ENCODE measurements at regions not wholly inside any gene's neighbourhood (a gene's known extent, or its start where the extent isn't known, plus 50 kb on each side); places are given as distances from the start of the nearest gene placed in this dataset.
"Not testable (repeated sequence)": the region's sequence is repeated elsewhere in the genome, so short reads cannot be mapped to it uniquely, and the experiment has no call there.

DNA sequence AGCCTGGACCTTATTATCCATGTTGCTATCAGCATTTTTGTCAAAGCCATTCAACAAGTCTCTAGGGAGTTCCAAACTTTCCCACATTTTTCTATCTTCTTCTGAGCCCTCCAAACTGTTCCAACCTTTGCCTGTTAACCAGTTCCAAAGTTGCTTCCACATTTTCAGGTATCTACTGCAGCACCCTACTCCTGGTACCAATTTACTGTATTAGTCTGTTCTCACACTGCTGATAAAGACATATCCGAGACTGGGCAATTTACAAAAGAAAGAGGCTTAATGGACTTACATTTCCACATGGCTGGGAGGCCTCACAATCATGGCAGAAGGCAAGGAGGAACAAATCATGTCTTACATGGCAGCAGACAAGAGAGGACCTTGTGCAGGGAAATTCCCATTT lies 416.2 kb downstream of the LRRC70 start:
- not testable (repeated sequence) for DNase-seq (ENCODE audit: low read depth in 2 of 2)

DNA sequence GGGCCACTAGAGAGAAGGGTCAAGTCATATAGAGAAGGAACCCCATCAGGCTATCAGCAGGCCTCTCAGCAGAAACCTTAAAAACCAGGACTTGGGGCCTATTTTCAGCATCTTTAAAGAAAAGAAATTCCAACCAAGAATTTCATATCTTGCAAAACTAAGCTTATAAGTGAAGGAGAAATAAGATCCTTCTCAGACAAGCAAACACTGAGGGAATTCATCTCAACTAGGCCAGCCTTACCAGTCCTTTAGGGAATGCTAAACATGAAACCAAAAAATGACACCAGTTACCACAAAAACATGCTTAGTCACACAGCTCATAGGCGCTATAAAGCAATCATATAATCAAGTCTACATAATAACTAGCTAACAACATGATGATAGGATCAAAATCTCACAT lies 407.1 kb downstream of the LRRC70 start:
- DNase-seq (ENCODE audit: low read depth in 2 of 2): no peak

DNA sequence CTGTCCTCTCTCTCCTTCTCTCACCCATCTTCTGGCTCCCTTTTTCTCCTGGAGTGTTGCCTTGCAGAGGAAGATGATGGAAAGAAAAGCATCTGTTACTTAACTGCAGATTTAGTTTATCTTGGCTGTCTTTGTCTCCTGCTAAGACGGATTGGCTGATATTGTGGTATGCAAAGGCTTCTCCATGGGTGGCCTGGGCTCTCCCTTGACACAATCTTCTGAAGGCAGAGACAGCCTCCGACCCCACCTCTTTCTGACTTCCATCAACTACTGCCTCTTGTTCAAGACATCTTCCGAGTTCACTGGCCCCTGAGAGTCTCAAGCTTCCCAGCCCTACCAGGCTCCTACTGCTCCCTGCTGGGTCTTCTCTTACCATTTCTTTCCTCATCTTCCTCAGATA lies 403.7 kb downstream of the LRRC70 start:
- no peak for DNase-seq (ENCODE audit: low read depth in 2 of 2)

DNA sequence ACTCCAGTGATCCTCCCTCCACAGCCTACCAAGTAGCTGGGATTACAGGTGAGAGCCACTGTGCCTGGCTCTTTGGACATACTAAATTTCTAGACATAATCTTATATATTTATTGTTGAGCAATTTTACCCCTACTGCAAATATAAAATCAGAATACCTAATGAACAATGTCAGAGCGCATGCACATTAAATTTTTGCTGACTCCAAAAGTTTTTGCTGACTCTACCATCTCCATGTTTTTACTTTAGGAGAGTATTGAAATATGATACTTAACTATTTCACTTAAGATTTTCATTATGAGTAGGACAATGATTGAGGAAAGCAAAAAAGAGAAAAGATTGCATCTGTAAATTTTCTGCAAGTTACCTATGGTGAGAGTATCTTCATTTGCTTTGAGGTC lies 402.3 kb downstream of the LRRC70 start:
- DNase-seq (ENCODE audit: low read depth in 2 of 2): no peak

DNA sequence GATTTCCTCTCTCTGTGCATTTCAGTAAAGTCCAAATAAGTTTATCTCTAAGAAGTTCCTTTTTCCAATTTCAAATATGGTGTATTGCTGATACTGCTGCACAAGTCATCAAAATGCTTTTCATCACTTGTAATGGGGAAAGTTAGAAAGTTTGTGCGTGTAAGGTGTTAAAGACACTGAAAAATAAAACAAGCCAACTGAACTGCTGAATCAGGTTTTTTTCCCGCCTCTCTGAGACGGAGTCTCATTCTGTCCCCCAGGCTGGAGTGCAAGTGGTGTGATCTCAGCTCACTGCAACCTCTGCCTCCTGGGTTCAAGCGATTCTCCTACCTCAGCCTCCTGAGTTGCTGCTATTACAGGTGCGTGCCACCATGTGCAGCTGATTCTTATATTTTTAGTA lies 400.9 kb downstream of the LRRC70 start:
- no peak for DNase-seq (ENCODE audit: low read depth in 2 of 2)

DNA sequence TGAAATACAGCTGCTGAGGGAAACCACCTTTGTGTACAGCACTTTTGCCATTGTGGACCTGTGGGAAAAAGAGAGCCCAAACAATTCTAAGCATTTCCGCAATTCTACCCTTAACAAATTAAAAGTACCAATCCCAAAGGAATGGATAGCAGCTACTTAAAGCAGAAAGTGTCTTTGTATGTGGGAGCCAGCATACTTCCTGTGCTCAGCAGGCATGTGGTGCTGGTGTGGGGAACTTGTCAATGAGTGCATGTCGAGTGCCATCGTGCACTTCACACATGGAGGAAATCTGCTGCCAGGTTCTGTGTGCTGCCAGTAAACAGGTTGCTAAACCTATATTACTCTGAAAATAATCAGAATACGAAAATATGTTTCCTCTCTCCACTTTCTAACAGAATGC lies 399.0 kb downstream of the LRRC70 start:
- DNase-seq (ENCODE audit: low read depth in 2 of 2): no peak

DNA sequence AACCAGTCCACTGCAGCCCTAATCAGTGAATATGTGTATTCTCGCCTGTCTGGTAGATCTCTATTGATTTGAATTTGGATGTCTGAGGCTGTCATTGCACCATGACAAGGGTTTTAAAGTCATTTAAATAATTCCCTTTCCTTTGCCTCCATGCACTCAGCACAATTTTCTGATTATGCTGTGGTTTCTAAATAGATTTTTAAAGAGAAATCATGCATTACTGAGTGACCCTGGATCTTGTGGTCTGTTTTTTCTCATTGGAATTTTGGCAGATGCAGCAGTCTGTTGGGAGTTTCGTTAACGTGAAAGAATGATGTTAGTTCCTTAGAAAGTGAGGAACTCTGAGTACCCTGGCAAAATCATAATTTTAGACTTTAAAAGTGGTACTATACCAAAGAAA lies 396.0 kb downstream of the LRRC70 start:
- no peak for DNase-seq (ENCODE audit: low read depth in 2 of 2)

DNA sequence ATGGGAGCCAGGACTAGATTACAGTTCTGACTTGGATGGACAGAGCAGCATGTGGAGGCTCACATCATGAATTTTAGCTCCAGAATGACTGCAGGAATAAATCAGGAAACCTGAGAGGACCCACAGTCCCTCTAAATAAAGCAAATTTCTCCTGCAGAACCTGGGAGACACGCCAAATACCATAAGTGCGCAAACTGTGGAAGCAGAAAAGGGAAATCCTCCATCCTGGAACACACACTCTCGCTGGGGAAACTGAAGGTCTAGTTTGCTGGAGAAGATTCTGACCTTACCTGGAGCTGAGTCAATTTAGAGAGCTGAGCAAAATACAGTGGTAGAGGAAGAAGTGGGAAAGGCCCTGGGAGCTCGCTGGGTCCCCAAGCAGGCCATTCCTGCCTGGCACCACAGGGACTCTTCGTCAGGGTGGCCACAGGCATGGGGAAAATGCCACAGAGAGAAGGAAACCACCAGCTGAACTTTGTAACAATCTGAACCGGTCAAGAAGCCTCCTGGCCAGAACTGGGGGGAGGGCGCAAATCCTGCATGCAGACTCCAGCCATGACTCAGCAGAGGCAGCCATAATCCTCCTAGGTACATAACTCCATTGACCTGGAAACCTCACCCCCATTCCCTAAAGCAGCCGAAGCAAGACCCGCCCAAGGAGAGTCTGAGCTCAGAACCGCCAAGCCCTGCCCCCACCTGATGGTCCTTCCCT lies 390.9 kb downstream of the LRRC70 start:
- DNase-seq (ENCODE audit: low read depth in 2 of 2): no peak

DNA sequence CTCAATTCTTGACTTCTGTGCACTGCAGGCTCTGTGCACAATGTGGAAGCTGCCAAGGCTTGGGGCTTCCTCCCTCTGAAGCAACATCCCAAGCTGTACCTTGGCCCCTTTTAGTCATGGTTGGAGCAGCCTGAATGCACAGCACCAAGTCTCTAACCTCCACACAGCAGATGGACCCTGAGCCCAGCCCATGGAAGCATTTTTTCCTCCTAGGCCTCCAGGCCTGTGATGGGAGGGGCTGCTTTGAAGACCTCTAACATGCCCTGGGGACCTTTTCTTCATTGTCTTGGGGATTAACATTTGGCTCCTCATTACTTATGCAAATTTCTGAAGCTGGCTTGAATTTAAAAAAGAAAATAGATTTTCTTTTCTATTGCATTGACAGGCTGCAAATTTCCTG lies 385.8 kb downstream of the LRRC70 start:
- no peak for DNase-seq (ENCODE audit: low read depth in 2 of 2)

DNA sequence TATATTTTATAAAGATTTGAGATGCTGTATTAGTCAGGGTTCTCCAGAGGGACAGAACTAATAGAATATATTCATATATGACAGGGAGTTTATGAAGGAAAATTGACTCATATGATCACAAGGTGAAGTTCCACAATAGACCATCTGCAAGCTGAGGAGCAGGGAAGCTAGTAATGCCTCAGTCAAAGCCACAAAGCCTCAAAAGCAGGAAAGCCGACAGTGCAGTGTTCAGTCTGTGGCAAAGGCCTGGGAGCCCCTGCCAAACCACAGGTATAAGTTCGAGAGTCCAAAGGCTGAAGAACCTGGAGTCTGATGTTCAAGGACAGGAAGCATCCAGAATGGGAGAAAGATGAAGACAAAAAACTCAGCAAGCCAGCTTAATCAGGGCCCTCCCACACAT lies 382.2 kb downstream of the LRRC70 start:
- peak in 1 of 2 donors; percentile 7 for DNase-seq (ENCODE audit: low read depth in 2 of 2)

DNA sequence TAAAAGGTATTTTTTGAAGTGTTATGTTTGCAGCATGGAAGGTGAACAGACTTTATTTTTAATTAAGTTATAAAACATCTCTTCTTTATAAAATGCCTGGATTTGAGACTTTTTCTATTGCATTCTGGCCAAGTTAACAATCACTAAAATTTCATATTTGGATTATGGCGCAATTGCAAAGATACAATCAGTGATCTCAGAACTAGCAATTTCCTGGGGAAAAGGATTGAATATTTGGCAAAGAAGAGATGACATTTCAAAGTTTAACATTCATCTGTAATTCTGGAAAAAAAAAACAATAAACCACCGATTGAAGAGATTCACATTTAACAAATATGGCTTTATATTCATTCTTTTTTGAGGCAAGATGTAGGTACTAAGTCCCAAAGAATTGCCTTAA lies 378.0 kb downstream of the LRRC70 start:
- peak; percentile 23 to 49 for DNase-seq (ENCODE audit: low read depth in 2 of 2)

DNA sequence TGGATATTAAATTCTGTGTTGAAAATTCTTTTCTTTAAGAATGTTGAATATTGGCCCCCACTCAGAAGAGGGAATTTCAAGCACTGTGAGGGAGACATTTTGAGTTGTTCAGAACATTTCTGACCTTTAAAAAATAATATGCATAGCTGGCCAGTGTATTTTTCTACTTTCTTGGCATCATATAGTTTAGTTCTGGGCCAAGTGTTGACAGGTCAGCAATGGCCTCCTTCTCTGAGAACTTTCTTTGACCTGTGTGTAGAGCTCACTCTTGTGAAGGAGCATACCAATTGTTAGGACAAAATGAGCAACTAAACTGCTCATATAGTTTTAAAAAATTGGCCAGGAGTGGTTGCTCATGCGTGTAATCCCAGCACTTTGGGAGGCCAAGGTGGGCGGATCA lies 376.0 kb downstream of the LRRC70 start:
- DNase-seq (ENCODE audit: low read depth in 2 of 2): no peak

DNA sequence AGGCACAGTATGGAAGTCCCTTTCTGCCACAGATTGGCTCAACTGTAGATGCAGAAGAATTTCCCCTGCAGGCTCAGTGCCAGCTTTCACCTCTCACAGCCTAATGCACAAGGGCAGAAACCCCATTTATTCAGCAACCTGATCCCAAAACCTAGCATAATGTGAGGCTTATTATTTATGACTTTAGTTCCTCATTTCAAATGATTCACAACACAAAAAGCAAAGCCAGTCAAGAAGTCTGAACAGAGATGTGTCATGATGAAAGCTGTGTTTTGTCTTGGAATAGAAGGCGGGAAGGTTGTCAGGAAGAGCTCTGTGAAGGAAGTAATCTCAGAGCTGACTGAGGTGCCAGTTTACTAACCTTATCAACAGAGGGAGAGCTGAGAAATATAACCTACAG lies 369.7 kb downstream of the LRRC70 start:
- peak; percentile 7 to 53 for DNase-seq (ENCODE audit: low read depth in 2 of 2)

DNA sequence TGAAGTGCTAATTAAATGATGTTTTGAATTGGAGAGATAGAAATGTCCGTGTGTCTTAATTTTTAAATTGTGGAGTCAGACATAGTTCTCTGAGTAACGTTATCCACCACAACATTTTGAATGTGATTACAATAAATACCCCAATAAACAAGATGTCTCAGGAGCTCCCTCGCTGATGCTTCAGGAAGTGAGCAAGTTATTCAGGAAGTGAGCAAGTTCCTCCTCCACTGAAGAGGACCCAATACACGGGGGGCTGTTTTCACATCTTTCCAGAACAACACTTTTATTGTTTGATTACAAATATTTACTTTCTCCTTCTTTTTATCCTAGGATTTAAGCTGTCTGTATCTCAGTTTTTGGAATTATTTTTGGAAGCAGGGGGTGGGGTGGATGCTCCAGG lies 363.8 kb downstream of the LRRC70 start:
- peak in 1 of 2 donors; percentile 85 for DNase-seq (ENCODE audit: low read depth in 2 of 2)

DNA sequence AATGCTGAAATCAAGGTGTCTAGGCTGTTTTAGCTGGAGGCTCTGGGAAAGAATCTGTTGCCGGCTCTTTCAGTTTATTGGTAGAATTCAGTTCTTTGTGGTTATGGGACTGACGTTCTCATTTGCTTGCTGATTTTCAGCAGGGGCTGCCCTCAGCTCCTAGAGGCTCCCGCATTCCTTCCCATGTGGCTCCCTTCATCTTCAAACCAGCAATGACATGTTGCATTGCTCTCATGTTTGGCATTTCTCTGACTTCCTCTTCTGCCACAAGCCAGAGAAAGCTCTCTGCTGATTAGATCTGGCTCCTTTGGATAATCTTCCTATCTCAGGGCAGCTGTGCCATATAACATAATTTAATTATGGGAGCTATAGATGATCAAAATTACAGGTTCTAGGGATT lies 360.3 kb downstream of the LRRC70 start:
- peak in 1 of 2 donors; percentile 19 for DNase-seq (ENCODE audit: low read depth in 2 of 2)

DNA sequence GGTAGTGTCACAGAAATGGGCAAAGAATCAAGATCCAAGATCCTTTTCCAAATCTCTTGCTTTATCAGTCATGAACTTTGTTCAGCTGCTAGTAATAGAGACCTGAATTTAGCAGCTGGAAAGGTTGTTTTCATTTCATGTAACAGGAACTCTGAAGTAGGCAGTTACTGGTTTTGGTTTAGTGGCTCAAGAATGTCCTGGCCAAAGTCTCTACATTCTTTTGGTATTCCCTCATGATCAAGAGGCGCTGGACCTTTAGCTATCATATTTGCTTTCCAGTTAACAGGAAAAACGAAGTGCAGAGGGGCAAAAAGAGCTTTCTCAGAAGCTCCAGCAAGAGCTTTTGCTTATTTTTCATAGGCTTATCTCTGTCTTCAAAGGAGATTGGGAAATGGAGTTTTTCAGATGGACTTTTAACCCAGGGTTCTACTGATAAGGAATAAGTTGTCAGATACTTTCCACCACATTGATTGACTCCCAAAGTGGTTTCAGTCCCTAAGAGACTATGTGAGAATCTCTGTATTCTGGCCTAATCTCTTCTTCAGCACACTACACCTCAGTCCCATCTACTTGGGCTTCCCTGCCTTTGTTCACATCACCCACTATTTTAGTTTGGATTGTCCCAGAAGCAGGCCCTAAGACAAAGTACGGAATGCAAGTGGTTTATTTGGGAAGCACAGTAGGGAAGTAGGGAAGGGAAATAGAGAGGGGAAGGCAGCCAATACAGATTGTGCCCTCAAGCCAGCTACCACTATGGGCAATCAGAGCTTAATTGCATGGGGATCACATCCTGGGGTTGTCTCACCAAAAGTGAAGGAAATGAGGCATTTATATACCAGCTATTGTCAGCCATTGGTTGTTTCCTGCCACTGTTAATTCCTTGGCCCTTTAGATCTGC lies 359.3 kb downstream of the LRRC70 start:
- DNase-seq (ENCODE audit: low read depth in 2 of 2): peak in 1 of 2 donors; percentile 75

DNA sequence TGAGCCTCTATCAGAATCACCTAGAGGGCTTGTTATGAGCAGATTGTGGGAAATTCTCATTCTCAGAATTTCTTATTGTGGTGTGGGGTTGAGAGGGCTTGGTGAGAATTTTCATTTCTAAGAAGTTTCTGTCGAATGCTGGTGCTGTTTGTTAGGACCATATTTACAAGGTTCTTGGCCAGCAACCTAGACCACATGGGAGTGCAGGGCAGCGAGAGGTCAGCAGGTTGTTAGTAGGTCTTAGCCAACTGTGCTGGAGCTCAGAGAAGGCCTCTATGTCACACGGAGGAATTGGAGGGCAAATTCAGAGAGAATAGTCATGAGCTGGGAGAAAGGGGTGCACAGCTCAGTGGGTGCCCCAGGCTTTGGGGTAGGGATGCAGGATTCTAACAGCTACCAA lies 357.0 kb downstream of the LRRC70 start:
- DNase-seq (ENCODE audit: low read depth in 2 of 2): no peak

DNA sequence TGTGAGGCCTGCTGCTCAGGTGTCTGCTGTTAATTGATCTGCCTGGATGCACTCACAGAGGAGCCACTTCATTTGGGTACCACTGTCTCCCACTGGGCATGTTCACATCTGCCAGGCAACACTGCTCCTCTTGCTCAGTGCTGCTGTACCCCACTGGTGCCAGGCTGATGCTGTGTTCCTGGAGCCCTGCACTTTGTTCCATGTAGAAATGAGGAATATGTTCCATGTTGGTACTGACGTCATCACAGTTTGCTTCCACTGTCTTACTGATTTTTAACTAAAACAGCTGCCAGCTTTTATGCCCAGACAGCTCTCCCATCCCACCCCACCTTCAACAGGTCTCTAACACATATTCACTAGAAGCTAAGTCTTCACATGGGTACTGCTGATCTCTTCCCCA lies 355.7 kb downstream of the LRRC70 start:
- DNase-seq (ENCODE audit: low read depth in 2 of 2): no peak

DNA sequence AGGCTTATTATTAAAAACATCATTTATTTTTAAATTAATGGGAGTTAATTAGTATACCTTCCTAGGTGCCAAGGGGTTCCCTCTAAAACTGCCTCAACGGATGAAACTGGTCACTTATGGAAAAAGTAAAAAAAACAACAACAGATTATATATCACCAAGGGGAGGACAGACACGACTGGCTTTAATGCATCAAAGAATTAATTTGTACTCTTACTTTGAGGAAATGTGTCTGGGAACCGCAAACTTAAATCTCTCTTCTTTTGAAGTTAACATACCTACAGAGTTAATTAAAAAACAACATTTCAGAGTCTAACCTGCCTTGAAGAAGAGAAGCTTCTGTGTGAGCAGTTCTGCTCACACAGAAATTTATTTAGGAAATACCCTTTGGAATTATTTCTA lies 354.6 kb downstream of the LRRC70 start:
- no peak for DNase-seq (ENCODE audit: low read depth in 2 of 2)

DNA sequence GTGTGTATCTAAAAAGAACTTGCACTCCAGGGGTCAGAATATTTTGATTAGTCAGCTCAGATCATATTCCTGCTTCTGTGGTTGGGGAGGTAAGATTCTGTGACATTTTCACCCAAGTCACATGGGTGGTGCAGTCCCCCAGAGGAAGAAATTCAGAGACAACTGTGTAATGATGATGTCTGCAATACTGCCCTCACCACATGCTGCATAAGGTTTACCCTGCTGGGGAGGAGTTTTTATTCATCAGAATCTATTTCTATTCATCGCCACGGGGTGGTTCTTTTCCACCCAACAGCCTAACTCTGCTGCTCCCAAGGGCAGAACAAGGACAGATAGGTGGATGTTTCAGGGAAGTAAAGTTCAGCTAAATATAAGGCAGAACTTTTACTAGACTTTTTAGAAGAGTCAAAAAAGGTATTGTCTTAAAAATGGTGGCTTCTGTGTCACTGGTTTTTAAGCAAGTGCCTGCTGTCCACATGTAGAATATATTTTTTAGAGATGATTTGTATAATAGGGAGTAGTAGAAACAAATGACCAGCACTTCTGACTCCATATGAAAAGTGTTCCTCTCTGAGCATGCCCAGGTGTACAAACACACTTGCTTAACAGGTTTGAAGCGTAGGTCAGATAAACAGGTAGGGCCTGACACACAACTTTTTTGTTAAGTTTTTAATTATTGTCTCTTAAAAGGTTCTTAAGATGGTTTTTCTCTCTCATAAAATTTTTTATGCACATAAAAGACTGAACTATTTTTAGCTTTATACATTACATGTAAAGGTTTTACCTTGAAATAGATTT lies 352.7 kb downstream of the LRRC70 start:
- no peak for DNase-seq (ENCODE audit: low read depth in 2 of 2)

DNA sequence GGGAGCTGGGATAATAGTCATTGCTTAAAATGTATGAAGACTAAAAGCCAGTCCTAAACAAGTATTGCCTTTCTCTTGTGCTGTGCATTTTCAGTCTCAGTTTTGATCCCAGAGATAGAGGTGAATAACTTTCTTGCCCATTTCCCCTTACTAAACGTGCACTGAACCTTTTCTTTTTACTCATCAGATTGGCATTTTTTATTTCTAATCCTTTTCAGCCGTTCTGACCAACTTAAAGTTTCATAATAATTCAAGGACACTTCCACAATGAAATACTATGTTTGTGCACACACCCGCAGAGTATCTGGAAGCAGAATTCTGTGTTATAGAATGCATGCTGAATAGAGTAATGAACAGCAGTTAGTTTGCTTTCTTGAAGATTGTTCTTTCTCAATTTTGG lies 343.6 kb downstream of the LRRC70 start:
- DNase-seq (ENCODE audit: low read depth in 2 of 2): no peak

DNA sequence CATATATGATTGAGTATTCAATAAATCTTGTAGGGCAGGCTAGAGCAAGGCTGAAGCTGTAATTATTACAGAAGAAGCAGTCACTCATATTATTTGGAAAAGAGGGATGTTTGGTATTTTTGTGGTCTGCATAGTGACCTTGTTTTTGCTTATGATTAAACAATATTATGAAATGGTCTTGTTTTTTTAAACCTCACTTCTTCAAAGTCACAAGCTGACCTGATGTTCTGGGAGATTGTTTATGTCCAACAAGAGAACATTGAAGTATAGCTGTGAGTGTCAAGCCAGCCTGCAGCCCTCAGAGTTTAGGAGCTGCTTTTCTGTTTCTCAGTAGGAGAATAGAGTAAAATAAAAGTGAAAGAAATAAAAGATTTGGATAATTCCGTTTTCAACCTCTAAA lies 342.2 kb downstream of the LRRC70 start:
- no peak for DNase-seq (ENCODE audit: low read depth in 2 of 2)

All from lung microvascular endothelial cell (primary cell).